ENCODE measurements at regions not wholly inside any gene's neighbourhood (a gene's known extent, or its start where the extent isn't known, plus 50 kb on each side); places are given as distances from the start of the nearest gene placed in this dataset.

- TF ChIP-seq POLR2A (IDR thresholded peaks at IDR 0.05) (no peak), CTCF (IDR thresholded peaks at IDR 0.05) (no peak)
Observed at GRCh38 chr5:66362687-66363086, 218.6 kb downstream of the SREK1 start.

All from uterus (tissue), 2 donors.